NCI-H2081 treated with DMSO at 0.1 percent for 48 hours (cell line): ENCODE measurements at regions not wholly inside any gene's neighbourhood (a gene's known extent, or its start where the extent isn't known, plus 50 kb on each side); places are given as distances from the start of the nearest gene placed in this dataset.

Experiments
- DNase-seq: peaks from one replicate; lab custom pipeline; 2025; lab: John Stamatoyannopoulos, UW

- no peak for DNase-seq
Measured at GRCh38 chr7:106165337-106165736, 53.2 kb upstream of the SYPL1 start.

- no peak for DNase-seq
Measured at GRCh38 chr7:106163257-106163656, 51.1 kb upstream of the SYPL1 start.
